KBM-7 (cell line): ENCODE measurements at regions not wholly inside any gene's neighbourhood (a gene's known extent, or its start where the extent isn't known, plus 50 kb on each side); places are given as distances from the start of the nearest gene placed in this dataset.
"Not testable (repeated sequence)": the region's sequence is repeated elsewhere in the genome, so short reads cannot be mapped to it uniquely, and the experiment has no call there.

Experiments used
- DNase-seq: peaks from one replicate; pipeline ENCODE4 v3.0.0-alpha.2; 2015
- in situ Hi-C: fragments of 300-500 bp; cut with MboI; formaldehyde crosslinking; loops from 2 replicates; pipeline ENCODE4 v1.14.3; 2020; ENCODE audit warnings: low sequenced_read_pairs, low pct_unique_long_range_greater_than_20kb, mixed read lengths

DNA sequence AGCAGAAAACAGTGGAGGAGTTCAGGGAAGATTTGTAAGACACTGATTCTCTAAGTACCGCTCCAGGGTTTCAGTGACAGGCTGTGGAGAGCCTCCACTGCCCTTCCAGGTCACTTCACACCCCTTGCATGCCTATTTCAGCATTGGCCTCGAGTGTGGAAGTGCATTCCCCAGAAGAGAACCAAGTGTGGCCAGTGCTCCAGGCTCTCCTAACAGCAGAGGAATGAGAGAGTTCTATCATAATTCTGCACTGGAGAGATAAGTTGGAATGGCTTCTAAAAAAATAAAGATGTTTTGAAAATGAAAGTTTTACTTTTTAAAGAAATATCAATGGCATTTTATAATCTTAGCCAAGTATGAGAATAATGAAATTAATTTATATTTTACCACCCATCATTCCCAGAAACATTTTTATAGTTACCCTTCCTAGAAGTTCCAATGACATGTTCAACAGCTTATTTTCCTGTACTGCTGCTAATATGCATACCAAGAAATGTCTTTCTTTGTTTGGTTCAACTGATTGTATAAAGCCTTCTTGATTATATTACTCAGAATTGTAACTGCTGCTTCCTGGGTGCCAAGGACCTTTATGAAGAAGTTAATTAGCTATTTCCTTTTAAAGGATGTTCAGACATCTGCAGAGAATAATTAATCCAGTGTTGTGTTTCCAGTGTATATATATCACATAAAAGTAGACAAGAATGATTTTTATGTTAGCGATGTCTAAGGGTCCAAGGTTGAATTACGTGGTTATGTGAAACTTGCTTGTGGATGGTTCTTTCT lies 61.0 kb upstream of the SERPINE2 start:
- DNase-seq: no peak
- in situ Hi-C loops: no loop called here

DNA sequence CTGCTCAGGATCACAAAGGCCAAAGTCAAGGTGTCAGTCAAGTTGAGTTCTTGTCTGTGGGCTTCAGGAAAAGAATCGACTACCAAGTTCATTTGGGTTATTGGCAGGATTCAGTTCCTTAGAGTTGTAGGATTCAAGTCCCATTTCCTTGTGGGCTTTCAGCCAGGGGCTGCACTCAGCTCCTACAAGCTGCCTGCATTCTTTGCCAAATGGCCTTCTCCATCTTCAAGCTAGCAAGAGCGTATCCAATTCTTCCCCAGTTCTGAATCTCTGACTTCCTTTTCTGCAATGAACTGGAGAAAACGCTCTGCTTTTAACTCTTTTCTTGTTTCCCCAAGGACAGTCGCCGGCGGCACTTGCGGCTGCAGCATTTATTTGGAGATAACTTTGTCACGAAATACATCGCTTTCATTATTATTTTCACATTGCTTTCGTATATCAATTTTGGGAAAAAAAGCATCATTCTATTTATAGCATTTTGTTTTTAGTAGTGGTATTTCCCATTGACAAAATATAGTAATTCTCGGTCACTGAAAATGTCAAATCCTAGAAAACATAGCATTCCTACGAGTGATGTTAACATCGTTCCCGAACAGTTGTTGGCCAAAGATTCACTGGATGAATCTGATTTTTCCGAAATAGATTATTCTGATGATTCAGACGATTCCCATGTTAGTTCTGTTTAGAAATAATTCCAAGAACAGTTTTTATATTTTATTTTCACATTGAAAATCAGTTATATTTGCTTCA lies 59.6 kb upstream of the SERPINE2 start:
- DNase-seq: no peak
- in situ Hi-C loops: no loop called here

GRCh38 chr2:224094413-224094812 lies 55.3 kb upstream of the SERPINE2 start:
- DNase-seq: no peak
- in situ Hi-C loops: no loop called here

- DNase-seq, in situ Hi-C loops: not testable (repeated sequence)
Observed at GRCh38 chr2:224091671-224092070, 52.6 kb upstream of the SERPINE2 start.

DNA sequence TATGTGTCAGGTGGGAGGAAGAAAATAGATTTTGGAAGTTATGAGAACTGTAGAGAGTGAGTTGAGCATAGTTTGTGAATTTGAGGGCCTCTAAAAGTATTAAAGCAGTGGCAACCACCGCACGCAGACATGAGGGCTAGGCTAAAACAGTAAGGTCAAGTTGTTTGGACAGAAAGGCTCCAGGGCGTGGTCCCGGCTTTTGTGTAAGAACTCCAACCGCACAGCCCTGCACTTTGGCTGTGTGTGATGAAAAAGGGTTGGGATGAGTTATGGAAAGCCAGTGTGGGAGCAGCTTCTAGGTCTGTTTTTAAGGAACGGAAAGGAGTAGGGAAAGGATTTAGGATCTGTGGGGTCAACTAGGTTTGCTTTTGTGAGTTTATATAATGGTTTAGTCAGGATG lies 50.5 kb upstream of the SERPINE2 start:
- in situ Hi-C loops, DNase-seq: not testable (repeated sequence)
